ENCODE measurements at regions not wholly inside any gene's neighbourhood (a gene's known extent, or its start where the extent isn't known, plus 50 kb on each side); places are given as distances from the start of the nearest gene placed in this dataset.

- TF ChIP-seq AFF4 (CRISPR knock-in tag; IDR thresholded peaks at IDR 0.05; ENCODE audit: borderline replicate concordance): no peak
- no peak for TF ChIP-seq ZNF219 (CRISPR knock-in tag; IDR thresholded peaks at IDR 0.05; ENCODE audit: borderline replicate concordance)
- no peak for TF ChIP-seq FOXP1 (CRISPR knock-in tag; IDR thresholded peaks at IDR 0.05; ENCODE audit: borderline replicate concordance)
- no peak for TF ChIP-seq EMX1 (CRISPR knock-in tag; IDR thresholded peaks at IDR 0.05)
Measured at GRCh38 chr7:80057488-80057887, 77.1 kb upstream of the GNAI1 start (continued).

- H3K27me3 Mint-ChIP-seq (ENCODE audit: low read depth): no peaks in the 10 kb centered on the region
- ATAC-seq (no peak), DNase-seq (ENCODE audit: low spot score) (no peak)
- CTCF ChIA-PET: no interaction called here
- no peak overlapping the region for H3K27ac Mint-ChIP-seq
- H3K9me3 Mint-ChIP-seq: no peaks in the 10 kb centered on the region
- no peak overlapping the region for H3K4me3 Mint-ChIP-seq
- POLR2A ChIA-PET: no interaction called here
- peaks cover 6% of the 10 kb centered on the region for H3K4me1 Mint-ChIP-seq
- H3K36me3 Mint-ChIP-seq: no peaks in the 10 kb centered on the region
- no peak for TF ChIP-seq ZSCAN18 (CRISPR knock-in tag; IDR thresholded peaks at IDR 0.05)
Measured at GRCh38 chr7:80054356-80054755, 80.3 kb upstream of the GNAI1 start.

GRCh38 chr7:80053124-80053523 is 81.5 kb upstream of the GNAI1 start:
- no peaks in the 10 kb centered on the region for H3K9me3 Mint-ChIP-seq
- POLR2A ChIA-PET: no interaction called here
- no peak overlapping the region; the same call in 1 of the 2 replicates for H3K27ac Mint-ChIP-seq
- CTCF ChIA-PET: no interaction called here
- no peaks in the 10 kb centered on the region for H3K27me3 Mint-ChIP-seq (ENCODE audit: low read depth)
- H3K4me3 Mint-ChIP-seq: no peak overlapping the region
- no peak for DNase-seq (ENCODE audit: low spot score)
- no peaks in the 10 kb centered on the region for H3K4me1 Mint-ChIP-seq
- no peaks in the 10 kb centered on the region for H3K36me3 Mint-ChIP-seq
- ATAC-seq: no peak
- TF ChIP-seq PRRX2 (CRISPR knock-in tag; IDR thresholded peaks at IDR 0.05): no peak
- no peak for TF ChIP-seq EMX1 (CRISPR knock-in tag; IDR thresholded peaks at IDR 0.05)
- TF ChIP-seq PREB (CRISPR knock-in tag; IDR thresholded peaks at IDR 0.05; ENCODE audit: borderline replicate concordance): no peak
- no peak for TF ChIP-seq OVOL2 (CRISPR knock-in tag; IDR thresholded peaks at IDR 0.05; ENCODE audit: borderline replicate concordance)
- no peak for TF ChIP-seq CREM (CRISPR knock-in tag; IDR thresholded peaks at IDR 0.05)
- no peak for TF ChIP-seq JUN (CRISPR knock-in tag; IDR thresholded peaks at IDR 0.05)
- TF ChIP-seq SP1 (CRISPR knock-in tag; conservative IDR thresholded peaks at IDR 0.05): no peak
- no peak for TF ChIP-seq ZBTB43 (CRISPR knock-in tag; IDR thresholded peaks at IDR 0.05)
- TF ChIP-seq MYBL2 (CRISPR knock-in tag; IDR thresholded peaks at IDR 0.05): no peak
- no peak for TF ChIP-seq ZNF263 (CRISPR knock-in tag; IDR thresholded peaks at IDR 0.05; ENCODE audit: low read depth)
- TF ChIP-seq NR2C2 (CRISPR knock-in tag; IDR thresholded peaks at IDR 0.05): no peak
- TF ChIP-seq SOX15 (CRISPR knock-in tag; IDR thresholded peaks at IDR 0.05): no peak
- no peak for TF ChIP-seq ZNF219 (CRISPR knock-in tag; IDR thresholded peaks at IDR 0.05; ENCODE audit: borderline replicate concordance)
- TF ChIP-seq USF1 (CRISPR knock-in tag; IDR thresholded peaks at IDR 0.05): no peak
- no peak for TF ChIP-seq ATF6 (CRISPR knock-in tag; IDR thresholded peaks at IDR 0.05)
- no peak for TF ChIP-seq IRF2 (CRISPR knock-in tag; IDR thresholded peaks at IDR 0.05; ENCODE audit: borderline replicate concordance, low read depth)
- TF ChIP-seq AFF4 (CRISPR knock-in tag; IDR thresholded peaks at IDR 0.05; ENCODE audit: borderline replicate concordance): no peak
- TF ChIP-seq RORB (CRISPR knock-in tag; IDR thresholded peaks at IDR 0.05): no peak
